ENCODE measurements at regions not wholly inside any gene's neighbourhood (a gene's known extent, or its start where the extent isn't known, plus 50 kb on each side); places are given as distances from the start of the nearest gene placed in this dataset.

DNA sequence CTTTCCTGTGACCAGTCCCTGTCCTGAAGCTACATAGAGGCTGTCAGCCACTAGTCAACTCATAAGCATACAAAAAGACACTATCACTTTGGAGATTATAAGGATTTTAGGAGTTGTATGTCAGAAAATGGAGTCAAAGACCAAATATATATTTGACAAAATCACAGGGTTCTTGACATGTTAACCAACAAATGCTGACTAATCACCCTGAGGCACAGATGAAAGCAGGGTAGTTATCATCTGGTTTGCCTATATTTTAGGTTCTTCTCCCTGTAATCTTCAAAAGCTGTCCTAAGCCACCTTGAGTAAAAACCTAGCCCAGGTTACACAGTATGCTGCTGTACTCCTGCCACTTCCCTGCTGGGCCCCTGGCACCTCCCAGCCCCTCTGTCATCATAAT, 64.7 kb upstream of the ERCC6L2 start:
- TF ChIP-seq POLR2AphosphoS5 (IDR thresholded peaks at IDR 0.05; ENCODE audit: low read depth, low read length) = no peak
- TF ChIP-seq, protein P1, sequence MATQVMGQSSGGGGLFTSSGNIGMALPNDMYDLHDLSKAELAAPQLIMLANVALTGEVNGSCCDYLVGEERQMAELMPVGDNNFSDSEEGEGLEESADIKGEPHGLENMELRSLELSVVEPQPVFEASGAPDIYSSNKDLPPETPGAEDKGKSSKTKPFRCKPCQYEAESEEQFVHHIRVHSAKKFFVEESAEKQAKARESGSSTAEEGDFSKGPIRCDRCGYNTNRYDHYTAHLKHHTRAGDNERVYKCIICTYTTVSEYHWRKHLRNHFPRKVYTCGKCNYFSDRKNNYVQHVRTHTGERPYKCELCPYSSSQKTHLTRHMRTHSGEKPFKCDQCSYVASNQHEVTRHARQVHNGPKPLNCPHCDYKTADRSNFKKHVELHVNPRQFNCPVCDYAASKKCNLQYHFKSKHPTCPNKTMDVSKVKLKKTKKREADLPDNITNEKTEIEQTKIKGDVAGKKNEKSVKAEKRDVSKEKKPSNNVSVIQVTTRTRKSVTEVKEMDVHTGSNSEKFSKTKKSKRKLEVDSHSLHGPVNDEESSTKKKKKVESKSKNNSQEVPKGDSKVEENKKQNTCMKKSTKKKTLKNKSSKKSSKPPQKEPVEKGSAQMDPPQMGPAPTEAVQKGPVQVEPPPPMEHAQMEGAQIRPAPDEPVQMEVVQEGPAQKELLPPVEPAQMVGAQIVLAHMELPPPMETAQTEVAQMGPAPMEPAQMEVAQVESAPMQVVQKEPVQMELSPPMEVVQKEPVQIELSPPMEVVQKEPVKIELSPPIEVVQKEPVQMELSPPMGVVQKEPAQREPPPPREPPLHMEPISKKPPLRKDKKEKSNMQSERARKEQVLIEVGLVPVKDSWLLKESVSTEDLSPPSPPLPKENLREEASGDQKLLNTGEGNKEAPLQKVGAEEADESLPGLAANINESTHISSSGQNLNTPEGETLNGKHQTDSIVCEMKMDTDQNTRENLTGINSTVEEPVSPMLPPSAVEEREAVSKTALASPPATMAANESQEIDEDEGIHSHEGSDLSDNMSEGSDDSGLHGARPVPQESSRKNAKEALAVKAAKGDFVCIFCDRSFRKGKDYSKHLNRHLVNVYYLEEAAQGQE (IDR thresholded peaks at IDR 0.05; ENCODE audit: insufficient read depth in 1 of 2, low read depth in 2 of 2, low read length in 2 of 2) = no peak
- TF ChIP-seq FOXP2 (optimal IDR thresholded peaks at IDR 0.05; ENCODE audit: borderline replicate concordance, extremely low read depth, extremely low read length, insufficient read depth) = no peak
- TF ChIP-seq TAF1 (IDR thresholded peaks at IDR 0.05; ENCODE audit: borderline replicate concordance, insufficient read depth, low read length) = no peak
- no peak for TF ChIP-seq SIN3A (IDR thresholded peaks at IDR 0.05; ENCODE audit: borderline replicate concordance, insufficient read depth, low read length)

DNA sequence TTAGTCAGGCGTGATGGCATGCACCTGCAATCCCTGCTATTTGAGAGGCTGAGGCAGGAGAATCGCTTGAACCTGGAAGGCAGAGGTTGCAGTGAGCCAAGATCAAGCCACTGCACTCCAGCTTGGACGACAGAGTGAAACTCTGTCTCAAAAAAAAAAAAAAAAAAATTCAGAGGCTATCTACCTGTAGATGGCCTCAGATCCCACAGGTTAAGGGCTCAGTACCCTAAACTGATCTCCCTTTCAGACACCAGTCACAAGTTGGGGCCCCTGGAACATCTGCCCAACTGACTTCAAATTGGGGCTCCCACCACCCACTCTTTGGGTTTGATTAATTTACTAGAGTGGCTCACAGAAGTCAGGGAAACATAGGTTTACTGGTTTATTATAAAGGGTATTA, 65.4 kb upstream of the ERCC6L2 start:
- TF ChIP-seq, protein P1 (IDR thresholded peaks at IDR 0.05; ENCODE audit: insufficient read depth in 1 of 2, low read depth in 2 of 2, low read length in 2 of 2) = no peak
- no peak for TF ChIP-seq TAF1 (IDR thresholded peaks at IDR 0.05; ENCODE audit: borderline replicate concordance, insufficient read depth, low read length)
- TF ChIP-seq FOXP2 (optimal IDR thresholded peaks at IDR 0.05; ENCODE audit: borderline replicate concordance, extremely low read depth, extremely low read length, insufficient read depth) = no peak
- TF ChIP-seq SIN3A (IDR thresholded peaks at IDR 0.05; ENCODE audit: borderline replicate concordance, insufficient read depth, low read length) = no peak
- TF ChIP-seq POLR2AphosphoS5 (IDR thresholded peaks at IDR 0.05; ENCODE audit: low read depth, low read length) = no peak

DNA sequence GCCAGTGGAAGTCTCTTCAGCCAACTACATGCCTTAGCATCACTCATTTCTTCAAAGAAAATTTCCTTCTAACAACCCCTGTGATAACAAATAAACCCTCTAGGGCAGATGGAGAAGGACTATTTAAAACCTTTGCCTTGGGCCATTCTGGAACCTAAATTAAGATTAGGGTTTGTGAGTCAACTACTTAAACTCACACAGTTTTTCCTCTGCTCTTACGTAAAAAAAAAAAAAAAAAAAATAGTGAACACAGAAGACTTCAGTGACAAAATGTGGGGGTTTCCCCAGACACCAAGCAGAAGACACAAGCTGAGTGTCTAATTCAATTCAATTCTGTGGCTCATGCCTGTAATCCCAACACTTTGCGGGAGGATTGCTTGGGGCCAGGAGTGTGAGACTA, 65.8 kb upstream of the ERCC6L2 start:
- TF ChIP-seq SIN3A (IDR thresholded peaks at IDR 0.05; ENCODE audit: borderline replicate concordance, insufficient read depth, low read length) (no peak), TAF1 (IDR thresholded peaks at IDR 0.05; ENCODE audit: borderline replicate concordance, insufficient read depth, low read length) (no peak), FOXP2 (optimal IDR thresholded peaks at IDR 0.05; ENCODE audit: borderline replicate concordance, extremely low read depth, extremely low read length, insufficient read depth) (no peak), POLR2AphosphoS5 (IDR thresholded peaks at IDR 0.05; ENCODE audit: low read depth, low read length) (no peak)
- TF ChIP-seq, protein P1 (IDR thresholded peaks at IDR 0.05; ENCODE audit: insufficient read depth in 1 of 2, low read depth in 2 of 2, low read length in 2 of 2) = no peak

DNA sequence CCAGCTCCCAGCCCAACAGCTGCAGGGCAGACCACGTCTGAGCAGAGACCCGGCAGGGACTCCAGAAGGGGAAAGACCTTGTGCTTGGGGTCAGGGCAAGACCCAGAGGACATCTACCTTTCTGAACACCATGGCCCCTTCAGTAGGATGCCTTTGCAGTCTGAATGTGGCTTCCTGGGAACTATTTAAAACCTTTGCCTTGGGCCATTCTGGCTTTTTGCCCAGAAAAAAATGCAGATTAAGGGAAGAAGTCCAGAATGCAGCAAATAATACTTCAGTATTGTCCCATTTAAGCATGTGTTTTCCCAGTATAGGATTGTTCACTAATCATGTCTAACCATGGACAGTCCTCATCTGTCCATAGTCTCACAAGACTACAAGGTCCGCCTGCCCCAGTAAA, 67.5 kb upstream of the ERCC6L2 start:
- TF ChIP-seq POLR2AphosphoS5 (IDR thresholded peaks at IDR 0.05; ENCODE audit: low read depth, low read length) = no peak
- no peak for TF ChIP-seq FOXP2 (optimal IDR thresholded peaks at IDR 0.05; ENCODE audit: borderline replicate concordance, extremely low read depth, extremely low read length, insufficient read depth)
- no peak for TF ChIP-seq TAF1 (IDR thresholded peaks at IDR 0.05; ENCODE audit: borderline replicate concordance, insufficient read depth, low read length)
- TF ChIP-seq, protein P1 (IDR thresholded peaks at IDR 0.05; ENCODE audit: insufficient read depth in 1 of 2, low read depth in 2 of 2, low read length in 2 of 2) = no peak
- TF ChIP-seq SIN3A (IDR thresholded peaks at IDR 0.05; ENCODE audit: borderline replicate concordance, insufficient read depth, low read length) = no peak

Measured in PFSK-1 (cell line).